ENCODE measurements at regions not wholly inside any gene's neighbourhood (a gene's known extent, or its start where the extent isn't known, plus 50 kb on each side); places are given as distances from the start of the nearest gene placed in this dataset.

DNA sequence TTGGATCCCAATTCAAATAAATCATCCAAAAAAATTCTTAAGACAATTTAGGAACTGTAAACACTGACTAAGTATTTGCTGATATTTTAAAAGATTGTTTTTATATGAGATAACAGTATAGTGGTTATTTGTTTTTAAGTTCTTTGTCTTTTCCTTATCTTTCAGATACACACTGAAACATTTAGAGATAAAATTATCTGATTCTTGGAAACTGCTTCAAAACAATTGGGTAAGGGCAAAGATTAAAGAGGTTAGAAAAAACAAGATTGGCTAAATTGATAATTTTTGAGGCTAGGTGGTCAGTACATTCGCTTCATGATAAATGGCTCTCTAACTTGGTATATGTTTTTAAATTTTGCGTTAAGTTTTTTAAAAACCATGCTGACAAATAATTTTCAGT, 117.3 kb downstream of the PSMG1 start:
- H3K4me1 ChIP-seq (ENCODE audit: insufficient read depth, low read length): no peaks in the 10 kb centered on the region
- H2BK15ac ChIP-seq (ENCODE audit: low read depth, low read length): no peak overlapping the region
- H2AFZ ChIP-seq (ENCODE audit: low read length): no peak overlapping the region
- no peaks in the 10 kb centered on the region for H4K20me1 ChIP-seq (ENCODE audit: control insufficient read depth, insufficient read depth, insufficient read length)
- H3K23ac ChIP-seq (ENCODE audit: insufficient read length, low read depth, low read length): no peak overlapping the region
- no peak overlapping the region for H3K9ac ChIP-seq (ENCODE audit: extremely low read depth, insufficient read length, low read length)
- no peaks in the 10 kb centered on the region for H3K27me3 ChIP-seq (ENCODE audit: insufficient read depth, low read length)
- no peaks in the 10 kb centered on the region for H3K23me2 ChIP-seq (ENCODE audit: insufficient read length, low read depth, low read length, poor library complexity, severe bottlenecking)
- H3K14ac ChIP-seq (ENCODE audit: insufficient read depth, low read length): no peak overlapping the region
- peaks cover 8% of the 10 kb centered on the region for H3K27me3 Mint-ChIP-seq (ENCODE audit: low read depth)
- no peak overlapping the region for H4K5ac ChIP-seq (ENCODE audit: insufficient read length, low read depth, low read length)
- no peak overlapping the region for H4K8ac ChIP-seq (replicated peaks; ENCODE audit: insufficient read length, low read depth, low read length)
- H3K56ac ChIP-seq (ENCODE audit: insufficient read length, low read depth, low read length): no peak overlapping the region
- WGBS (ENCODE audit: extremely low coverage, insufficient read length, low lambda C conversion rate): no CpG with 5 or more reads among the region's 2 CpGs
- H2BK20ac ChIP-seq (ENCODE audit: low read depth, low read length, poor library complexity, severe bottlenecking): no peak overlapping the region
- H3K27ac Mint-ChIP-seq: no peak overlapping the region
- no peaks in the 10 kb centered on the region for H3K79me2 ChIP-seq (ENCODE audit: insufficient read depth, low read length)
- no peak overlapping the region for H2BK12ac ChIP-seq (ENCODE audit: insufficient read length, low read depth, low read length)
- H2AK5ac ChIP-seq (ENCODE audit: insufficient read length, low read length): no peak overlapping the region
- H3K36me3 Mint-ChIP-seq (ENCODE audit: insufficient read depth in 1 of 3, low read depth in 3 of 3): peaks cover 4 to 17% (median 5%) of the 10 kb centered on the region in 3 experiments; a peak in 6 of 7 replicates
- H3K4ac ChIP-seq (ENCODE audit: low read depth, low read length): no peak overlapping the region
- H3K27ac ChIP-seq (ENCODE audit: insufficient read length, low read depth, low read length): no peak overlapping the region
- peaks cover 4 to 6% of the 10 kb centered on the region in 2 experiments; a peak in 3 of 4 replicates for H3K4me1 Mint-ChIP-seq
- H4K91ac ChIP-seq (ENCODE audit: insufficient read length, low read depth, low read length): no peak overlapping the region
- H2BK120ac ChIP-seq (ENCODE audit: low read depth, low read length, poor library complexity, severe bottlenecking): no peak overlapping the region
- H3K9me3 Mint-ChIP-seq: peaks cover 24 to 31% of the 10 kb centered on the region in 2 experiments
- TF ChIP-seq CTCF (conservative IDR thresholded peaks at IDR 0.05): no peak
- H3K79me1 ChIP-seq (ENCODE audit: insufficient read depth, low read depth, low read length, poor library complexity, severe bottlenecking): no peaks in the 10 kb centered on the region
- no peak overlapping the region for H3K4me2 ChIP-seq (ENCODE audit: insufficient read depth, insufficient read length, low read length)
- H2BK5ac ChIP-seq (ENCODE audit: insufficient read length, low read length): no peak overlapping the region
- H3T11ph ChIP-seq (ENCODE audit: low read length): no peak overlapping the region
- DNase-seq: no peak
- H3K4me3 Mint-ChIP-seq: no peak overlapping the region
- H3K9me3 ChIP-seq (ENCODE audit: control insufficient read depth, low read depth, low read length): no peaks in the 10 kb centered on the region
- no peak overlapping the region for H3K18ac ChIP-seq (ENCODE audit: insufficient read length, low read depth, low read length)
